Glomerular endothelial cell (primary cell): ENCODE measurements at regions not wholly inside any gene's neighbourhood (a gene's known extent, or its start where the extent isn't known, plus 50 kb on each side); places are given as distances from the start of the nearest gene placed in this dataset.
"Not testable (repeated sequence)": the region's sequence is repeated elsewhere in the genome, so short reads cannot be mapped to it uniquely, and the experiment has no call there.

Source experiments
- DNase-seq: peaks from one replicate; pipeline ENCODE4 v3.0.0-alpha.2; 2011; ENCODE audit warnings: low read depth, low spot score; ENCODE audit errors: extremely low read depth

GRCh38 chr6:56725254-56725653 is 82.6 kb upstream of the DST start:
- DNase-seq, result no peak

- DNase-seq, result no peak
These were observed 81.8 kb upstream of the DST start for GRCh38 chr6:56724455-56724854.

- no peak for DNase-seq
These were observed 78.2 kb upstream of the DST start for GRCh38 chr6:56720882-56721281.

DNA sequence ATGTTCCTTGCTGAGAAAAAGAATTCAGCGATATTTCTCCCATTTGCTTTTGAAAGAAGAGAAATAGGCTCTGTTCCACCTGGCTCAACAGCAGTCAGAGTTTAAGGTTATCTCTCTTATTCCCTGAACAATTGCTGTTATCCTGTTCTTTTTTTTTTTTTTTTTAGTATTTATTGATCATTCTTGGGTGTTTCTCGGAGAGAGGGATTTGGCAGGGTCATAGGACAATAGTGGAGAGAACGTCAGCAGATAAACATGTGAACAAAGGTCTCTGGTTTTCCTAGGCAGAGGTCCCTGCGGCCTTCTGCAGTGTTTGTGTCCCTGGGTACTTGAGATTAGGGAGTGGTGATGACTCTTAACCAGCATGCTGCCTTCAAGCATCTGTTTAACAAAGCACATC is 77.5 kb upstream of the DST start:
- DNase-seq, result not testable (repeated sequence)

DNA sequence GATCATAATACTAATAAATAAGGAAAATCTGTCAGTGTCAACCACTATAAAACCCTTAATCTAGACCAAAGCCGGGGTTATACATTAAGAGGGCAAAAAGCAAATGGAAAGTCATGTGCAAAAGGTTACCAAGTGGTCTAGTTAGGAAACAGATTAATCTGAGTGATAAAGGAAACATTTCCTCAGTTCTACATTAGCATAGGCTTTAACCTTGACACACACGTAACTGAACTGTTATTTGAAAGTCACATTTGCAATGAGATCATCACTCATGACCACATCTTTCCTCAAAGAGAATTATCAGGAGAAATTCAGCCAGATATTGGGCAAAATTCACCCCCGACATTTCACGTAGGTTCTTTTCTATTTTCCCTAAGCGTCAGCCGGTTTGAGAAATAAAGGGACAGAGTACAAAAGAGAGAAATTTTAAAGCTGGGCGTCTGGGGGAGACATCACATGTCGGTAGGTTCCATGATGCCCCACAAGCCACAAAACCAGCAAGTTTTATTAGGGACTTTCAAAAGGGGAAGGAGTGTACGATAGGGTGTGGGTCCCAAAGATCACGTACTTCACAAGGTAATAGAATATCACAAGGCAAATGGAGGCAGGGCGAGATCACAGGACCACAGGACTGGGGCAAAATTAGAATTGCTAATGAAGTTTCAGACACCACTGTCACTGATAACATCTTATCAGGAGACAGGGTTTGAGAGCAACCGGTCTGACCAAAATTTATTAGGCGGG is 76.8 kb upstream of the DST start:
- DNase-seq, result peak; percentile 84

- DNase-seq, result no peak
These were observed 75.5 kb upstream of the DST start for GRCh38 chr6:56718236-56718635.

DNA sequence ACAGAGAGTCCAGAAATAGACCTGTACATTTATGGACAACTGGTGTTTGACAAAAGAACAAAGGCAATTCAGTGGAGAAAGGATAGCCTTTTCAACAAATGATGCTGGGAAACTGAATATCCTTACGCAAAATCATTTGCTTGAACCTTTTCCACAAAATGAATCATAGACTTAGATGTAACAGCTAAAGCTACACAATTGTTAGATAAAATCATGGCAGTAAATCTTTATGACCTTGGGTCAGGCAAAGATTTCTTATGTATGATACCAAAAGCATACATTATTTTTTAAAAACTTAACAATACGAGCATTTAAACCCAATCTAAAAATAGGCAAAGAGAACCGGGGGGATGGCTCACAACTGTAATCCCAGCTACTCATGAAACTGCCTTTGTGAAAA is 73.5 kb upstream of the DST start:
- no peak for DNase-seq

DNA sequence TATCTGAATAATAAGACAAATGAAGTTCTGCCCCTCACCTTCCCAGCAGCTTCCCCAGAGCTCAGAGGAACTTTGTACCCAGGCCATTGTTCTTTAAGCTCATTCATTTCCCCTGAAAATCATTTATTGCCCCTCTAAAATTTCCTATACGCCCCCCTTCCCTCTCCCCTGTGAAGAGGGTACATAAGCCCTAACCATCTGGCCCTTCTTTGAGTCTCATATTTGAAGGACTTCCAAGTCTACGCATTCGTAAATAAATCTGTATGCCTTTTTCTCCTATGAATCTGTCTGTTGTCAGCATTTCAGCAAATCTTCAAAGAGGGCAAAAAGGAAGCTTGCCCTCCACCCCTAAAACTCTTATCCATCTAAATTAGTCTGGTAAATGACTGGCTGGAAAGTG is 73.1 kb upstream of the DST start:
- DNase-seq, result no peak

DNA sequence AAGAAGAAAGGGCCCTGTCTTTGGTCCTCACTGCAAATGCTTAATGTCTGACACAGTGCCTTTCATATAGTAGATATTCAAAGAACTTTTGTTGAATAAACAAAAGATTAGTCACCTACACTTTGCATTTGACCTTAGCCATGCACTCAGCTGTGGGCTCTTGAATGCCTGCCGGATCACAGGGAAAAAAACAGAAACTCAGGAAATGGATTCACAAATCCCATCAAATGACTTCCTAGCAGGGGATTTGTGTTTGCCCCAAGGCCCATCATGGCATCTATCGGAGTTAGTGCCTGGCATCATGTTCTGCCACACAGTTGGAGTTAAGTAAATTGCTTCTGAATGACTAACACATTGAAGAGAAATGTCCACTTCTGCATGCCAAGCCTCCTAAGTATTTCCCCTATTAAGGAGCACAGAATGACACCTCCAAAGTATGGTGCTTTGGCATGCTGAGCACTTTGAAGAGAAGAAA is 72.3 kb upstream of the DST start:
- DNase-seq, result peak; percentile 92

DNA sequence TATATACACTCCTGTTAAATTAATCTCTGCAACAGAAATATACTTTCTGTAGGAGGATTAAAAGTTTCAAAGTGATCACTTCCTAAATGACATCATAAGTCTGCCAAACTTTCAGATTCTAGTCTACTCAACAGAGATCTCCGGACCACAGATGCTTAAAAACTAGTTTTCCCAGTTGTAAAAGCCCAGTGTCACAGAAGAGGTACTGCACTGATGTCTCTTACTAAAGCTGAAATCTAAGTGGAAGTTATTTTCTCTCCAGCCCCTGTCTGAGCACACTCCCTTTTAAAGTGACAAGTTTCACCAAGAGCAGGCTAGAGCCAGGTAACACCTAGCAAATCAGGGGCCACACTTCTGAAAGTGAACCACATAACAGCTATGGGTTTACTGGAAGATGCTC is 71.6 kb upstream of the DST start:
- DNase-seq, result no peak

DNA sequence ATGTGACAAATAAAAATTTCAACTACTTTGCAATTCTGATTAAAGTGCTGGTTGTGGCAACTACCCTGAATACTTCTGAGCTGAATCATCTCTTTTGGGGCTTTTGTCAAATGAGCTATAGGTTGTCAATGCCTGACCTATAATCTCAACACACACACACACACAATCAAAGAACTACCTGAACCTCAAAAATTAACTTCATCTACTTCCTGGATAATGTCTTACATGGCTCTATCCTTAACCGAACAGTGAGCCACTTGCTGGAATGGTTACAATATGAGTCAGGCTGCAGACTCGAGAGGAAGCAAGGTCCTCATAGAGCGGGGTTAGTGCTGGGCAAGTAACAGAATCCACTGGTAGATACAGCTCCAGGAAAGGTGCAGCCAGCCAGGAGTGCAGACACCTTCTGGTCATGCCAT is 70.6 kb upstream of the DST start:
- no peak for DNase-seq

GRCh38 chr6:56710967-56711366 is 68.3 kb upstream of the DST start:
- no peak for DNase-seq

DNA sequence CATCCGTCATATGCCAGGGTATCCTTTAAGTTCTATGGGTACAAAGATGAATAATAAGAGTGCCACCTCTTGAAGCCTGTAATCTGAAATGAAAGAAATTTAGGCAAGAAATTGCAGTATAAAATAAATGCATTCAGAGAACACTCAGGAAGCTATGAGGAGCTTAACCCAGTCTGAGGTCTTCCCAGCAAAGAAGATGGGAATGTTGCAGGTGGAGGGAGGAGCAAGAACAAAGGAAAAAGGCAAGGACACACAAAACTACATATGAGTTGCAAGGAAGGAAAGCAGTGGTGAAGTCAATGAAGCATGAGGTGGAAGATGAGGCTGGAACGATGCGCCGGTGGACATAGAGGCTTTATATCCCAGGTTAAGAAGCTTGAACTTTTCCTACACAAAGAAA is 67.0 kb upstream of the DST start:
- no peak for DNase-seq

GRCh38 chr6:56708810-56709597 is 66.3 kb upstream of the DST start:
- DNase-seq, result no peak

GRCh38 chr6:56706981-56707726 is 64.5 kb upstream of the DST start:
- DNase-seq, result no peak

GRCh38 chr6:56699066-56699654 is 56.5 kb upstream of the DST start:
- DNase-seq, result no peak

- DNase-seq, result no peak
These were observed 53.0 kb upstream of the DST start for GRCh38 chr6:56695702-56696101.

DNA sequence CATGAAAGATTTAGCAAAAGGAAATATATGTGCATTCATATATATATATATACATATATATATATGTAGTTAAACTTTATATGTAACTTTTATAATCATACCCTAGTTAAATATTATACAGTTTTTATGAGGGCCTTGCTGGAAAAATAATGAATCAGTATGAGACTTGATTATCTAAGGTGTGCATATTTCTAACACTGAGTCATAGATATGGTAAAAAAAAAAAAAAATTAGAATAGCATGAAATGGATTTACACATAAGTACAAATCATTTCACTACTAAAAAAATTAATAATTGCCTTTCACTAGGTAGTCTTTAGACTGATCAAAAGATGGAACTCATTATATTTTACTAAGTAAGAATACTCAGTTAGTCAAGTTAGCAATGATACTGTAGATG is 51.3 kb upstream of the DST start:
- DNase-seq, result no peak

DNA sequence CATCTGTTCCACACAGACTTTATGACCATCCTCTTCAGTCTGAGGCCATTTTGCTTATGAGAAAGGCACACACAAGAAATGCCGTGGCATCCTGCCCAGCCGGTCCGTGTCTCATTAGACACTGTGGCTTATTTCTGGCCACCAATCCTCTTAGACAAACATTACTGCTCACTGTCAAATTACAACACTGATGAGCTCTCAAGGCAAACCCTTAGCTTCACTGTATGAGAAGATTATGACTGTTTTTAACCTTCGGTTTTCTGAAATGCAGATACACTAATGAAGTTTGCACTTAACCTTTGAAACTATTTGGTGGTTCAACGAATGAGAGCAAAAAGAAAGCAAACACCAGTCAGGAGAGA is 50.5 kb upstream of the DST start:
- no peak for DNase-seq

DNA sequence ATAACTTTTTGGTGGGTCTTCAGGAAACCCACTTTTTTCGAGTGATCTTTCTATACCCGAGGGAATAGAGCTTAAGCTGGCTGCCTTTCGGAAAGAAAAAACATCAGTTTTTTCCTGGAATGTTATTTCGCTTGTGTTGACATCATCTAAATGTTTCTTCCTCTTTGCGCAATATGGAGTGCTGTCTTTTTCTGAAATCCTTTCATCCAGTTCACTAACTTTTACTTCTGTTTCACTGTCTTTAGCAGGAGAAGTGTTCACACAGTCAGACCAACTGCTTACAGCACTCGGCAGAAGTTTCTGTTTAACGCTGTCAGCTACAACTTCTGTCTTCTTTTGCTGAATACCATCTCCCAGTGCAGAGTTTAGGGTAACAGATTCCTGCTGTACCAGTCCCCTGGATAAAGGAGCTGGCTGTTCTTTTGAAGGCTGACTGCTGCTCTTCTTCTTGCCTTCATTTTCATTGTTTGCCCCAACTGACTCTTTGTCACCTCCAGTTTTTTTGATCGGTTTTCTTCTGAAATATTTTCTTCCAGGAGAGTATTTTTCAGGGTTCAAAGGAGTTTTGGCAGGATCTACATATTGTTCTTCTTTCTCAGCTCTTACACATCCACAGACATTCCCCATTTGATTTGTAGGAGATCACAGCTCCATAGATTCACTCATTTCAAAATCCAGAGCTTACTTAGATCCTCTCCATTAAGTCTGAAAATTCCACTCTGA is 50.0 kb upstream of the DST start:
- no peak for DNase-seq
